ENCODE measurements at regions not wholly inside any gene's neighbourhood (a gene's known extent, or its start where the extent isn't known, plus 50 kb on each side); places are given as distances from the start of the nearest gene placed in this dataset.

- no peak for TF ChIP-seq CTCF (IDR thresholded peaks at IDR 0.05)
- no peak for TF ChIP-seq RAD21 (IDR thresholded peaks at IDR 0.05; ENCODE audit: low read length)
- no peak for TF ChIP-seq NFIC (IDR thresholded peaks at IDR 0.05; ENCODE audit: borderline replicate concordance)
- no peak for TF ChIP-seq MAX (IDR thresholded peaks at IDR 0.05; ENCODE audit: low read depth)
- no peak for TF ChIP-seq USF1 (IDR thresholded peaks at IDR 0.05; ENCODE audit: borderline replicate concordance, low read depth)
- no peak for TF ChIP-seq ZBTB33 (IDR thresholded peaks at IDR 0.05; ENCODE audit: borderline replicate concordance, low read depth)
- no peak for TF ChIP-seq REST (IDR thresholded peaks at IDR 0.05; ENCODE audit: low read depth, low read length)
- no peak for TF ChIP-seq NRF1 (IDR thresholded peaks at IDR 0.05; ENCODE audit: low read depth, low read length)
- TF ChIP-seq MXI1 (IDR thresholded peaks at IDR 0.05; ENCODE audit: low read depth, low read length), result no peak
- no peak for TF ChIP-seq SMC3 (IDR thresholded peaks at IDR 0.05; ENCODE audit: low read depth, low read length)
- TF ChIP-seq FOXJ3 (CRISPR knock-in tag; IDR thresholded peaks at IDR 0.05), result no peak
- no peak for TF ChIP-seq EP300 (IDR thresholded peaks at IDR 0.05; ENCODE audit: borderline replicate concordance in 1 of 2, low read depth in 1 of 2, low read length in 1 of 2)
- no peak for TF ChIP-seq JUND (IDR thresholded peaks at IDR 0.05)
- no peak for TF ChIP-seq CHD2 (IDR thresholded peaks at IDR 0.05; ENCODE audit: low read length, partially characterized antibody)
Observed at GRCh38 chr2:104545055-104545454, 308.9 kb upstream of the POU3F3 start.
